NCI-H345 treated with DMSO at 0.1 percent for 48 hours (cell line): ENCODE measurements at regions not wholly inside any gene's neighbourhood (a gene's known extent, or its start where the extent isn't known, plus 50 kb on each side); places are given as distances from the start of the nearest gene placed in this dataset.

Source experiments
- DNase-seq: peaks from one replicate; lab custom pipeline; 2025; ENCODE audit not compliant: unreplicated experiment; lab: John Stamatoyannopoulos, UW

DNA sequence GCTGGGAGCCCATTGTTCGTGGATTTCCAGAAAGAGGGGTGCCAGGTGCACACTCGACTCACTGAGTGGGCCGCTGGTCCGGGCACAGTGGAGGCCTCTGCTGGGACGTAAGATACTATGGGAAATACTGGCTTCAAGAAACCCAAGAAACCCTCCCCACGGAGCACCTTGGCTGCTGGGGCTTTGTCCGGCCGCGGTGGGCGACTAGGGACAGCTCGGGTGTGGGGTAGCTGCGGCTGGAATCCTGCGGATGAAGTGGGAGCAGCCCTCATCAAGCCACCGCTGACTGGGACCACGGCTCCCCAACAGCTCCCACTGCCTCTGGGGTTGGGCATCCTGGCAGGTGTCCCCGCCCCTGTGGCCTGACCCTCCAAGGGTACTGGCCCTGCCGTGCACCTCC lies 69.5 kb upstream of the GATA5 start:
- no peak for DNase-seq

DNA sequence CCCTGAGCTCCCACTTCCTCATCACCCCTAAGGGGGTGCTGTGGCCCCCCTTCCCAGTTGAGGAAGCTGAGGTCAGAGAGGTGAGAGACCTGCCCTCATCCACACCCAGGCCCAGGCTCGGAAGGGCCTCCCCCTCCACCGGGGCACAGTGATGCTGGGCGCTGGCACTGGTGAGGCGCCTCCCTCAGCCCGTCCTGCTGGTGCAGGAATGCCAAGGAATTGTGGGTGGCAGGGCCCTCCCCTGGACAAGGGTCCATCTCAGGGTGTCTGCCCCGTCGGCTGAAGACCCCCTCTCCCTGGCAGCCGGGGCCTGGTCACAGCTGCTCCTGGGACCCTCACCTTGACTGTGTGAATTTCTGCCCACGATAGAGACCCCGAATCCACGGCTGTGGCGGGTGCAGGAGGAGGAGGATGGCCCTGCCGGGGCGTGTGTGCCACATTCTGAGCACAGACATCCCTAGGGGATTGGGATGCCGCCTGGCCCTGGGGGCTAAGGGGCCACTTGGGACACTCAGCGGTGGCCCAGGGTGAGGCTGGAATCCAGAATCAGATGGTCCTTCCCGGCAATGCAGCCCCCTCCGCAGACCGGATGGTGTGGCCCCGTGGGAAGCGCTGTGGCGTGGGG lies 70.2 kb upstream of the GATA5 start:
- DNase-seq: no peak

DNA sequence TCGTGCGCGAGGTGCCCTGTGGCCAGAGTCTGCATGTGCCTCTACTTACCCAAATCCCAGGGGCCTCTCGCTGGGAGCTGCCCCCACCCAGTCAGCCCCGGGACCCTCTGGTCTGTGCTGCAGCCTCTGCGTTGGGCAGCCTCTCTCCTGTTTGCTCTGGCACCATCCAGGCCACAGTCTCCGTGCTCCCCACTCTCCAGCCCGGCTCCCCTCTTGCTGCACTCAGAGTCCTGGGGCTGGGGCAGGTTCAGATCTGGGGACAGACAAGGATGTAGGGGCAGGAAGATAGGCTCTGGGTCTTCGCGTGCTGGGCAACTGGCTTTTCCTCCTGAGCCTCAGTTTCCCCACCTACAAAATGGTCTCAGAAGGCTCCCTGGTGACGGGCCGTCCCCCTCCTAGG lies 70.8 kb upstream of the GATA5 start:
- no peak for DNase-seq

DNA sequence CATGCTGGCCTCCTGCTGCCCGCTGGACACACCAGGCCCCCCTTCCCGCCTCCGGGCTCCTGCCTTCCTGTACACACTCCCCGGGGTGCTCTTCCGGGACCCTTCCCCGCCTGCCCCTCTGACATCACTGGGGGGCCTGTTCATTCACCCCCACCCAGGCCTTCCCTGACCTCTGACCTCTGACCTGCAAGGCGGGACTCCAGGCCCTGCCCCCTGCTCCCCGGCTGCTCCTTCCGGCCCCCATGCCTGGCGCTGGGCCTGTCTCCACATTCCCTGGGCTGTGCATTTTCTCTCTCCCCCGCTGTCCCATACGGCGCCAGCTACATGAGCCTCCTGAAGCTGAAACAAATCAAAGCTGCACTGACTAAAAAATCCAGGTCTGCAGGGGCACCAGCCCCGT lies 71.6 kb upstream of the GATA5 start:
- DNase-seq: no peak

DNA sequence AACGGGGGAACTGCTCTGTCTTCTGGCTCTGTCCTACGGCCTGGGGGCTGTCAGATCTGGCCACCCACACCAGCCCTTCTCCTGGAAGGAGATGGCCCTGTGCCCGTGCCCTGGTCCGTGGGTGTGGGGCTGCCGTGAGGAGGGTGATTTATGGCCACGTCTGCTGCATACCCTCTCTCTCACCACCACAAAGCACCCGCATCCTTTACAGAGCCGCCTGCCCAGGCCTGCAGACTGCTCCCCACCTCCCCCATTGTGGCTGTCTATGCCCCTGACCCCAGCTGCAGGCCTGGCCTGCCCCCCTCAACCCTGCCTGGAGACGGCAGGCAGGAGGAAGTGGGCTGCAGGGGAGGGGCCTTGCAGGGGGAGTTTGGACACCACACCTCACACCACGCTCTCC lies 72.7 kb upstream of the GATA5 start:
- DNase-seq: no peak

DNA sequence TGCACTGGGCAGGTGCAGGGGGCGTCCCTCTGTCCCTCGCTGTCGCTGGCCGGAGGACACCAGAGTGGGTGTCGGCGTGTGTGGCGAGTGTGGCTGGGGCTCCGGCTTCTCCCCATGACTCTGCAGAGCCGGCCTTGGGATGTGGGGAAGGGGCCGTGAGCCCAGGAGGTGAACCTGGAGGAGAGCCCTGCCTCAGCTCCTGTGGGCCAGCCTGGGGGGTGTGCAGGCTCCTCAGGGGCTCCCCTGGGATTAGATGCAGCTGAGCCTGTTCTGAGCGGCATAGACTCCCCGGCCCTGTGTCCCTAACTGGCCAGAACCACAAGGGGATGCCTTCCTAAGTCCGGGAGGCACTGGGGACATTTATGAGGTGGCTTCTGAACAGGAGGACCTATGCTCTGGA lies 73.2 kb upstream of the GATA5 start:
- no peak for DNase-seq

DNA sequence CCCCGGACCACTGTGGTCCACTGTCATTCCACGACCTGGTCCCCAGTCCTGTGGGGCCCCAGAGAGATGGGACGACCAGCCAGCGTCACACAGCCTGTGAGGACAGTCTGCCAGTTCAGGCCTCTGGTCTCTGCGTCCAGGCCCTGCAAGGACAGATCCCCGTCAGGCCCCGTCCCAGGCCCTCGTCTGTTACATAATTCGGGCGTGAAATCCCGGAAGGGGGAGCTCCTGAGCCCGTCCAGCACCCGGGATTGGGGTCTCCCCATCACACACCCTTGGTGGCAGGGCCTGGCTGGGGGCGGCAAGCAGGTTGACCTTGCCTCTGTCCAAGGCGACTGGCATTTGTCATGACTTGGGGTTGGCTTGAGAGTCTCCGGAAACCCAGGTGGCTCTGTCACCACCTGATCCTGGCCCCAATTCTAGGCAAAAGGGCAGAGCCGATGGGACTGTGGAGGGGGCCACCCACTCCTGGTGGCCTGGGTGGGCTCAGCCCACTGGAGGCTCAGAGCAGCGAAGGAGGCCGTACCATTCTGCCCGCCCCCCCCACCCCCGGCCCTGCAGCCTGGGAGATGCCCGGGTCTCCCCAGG lies 73.8 kb upstream of the GATA5 start:
- DNase-seq: no peak

DNA sequence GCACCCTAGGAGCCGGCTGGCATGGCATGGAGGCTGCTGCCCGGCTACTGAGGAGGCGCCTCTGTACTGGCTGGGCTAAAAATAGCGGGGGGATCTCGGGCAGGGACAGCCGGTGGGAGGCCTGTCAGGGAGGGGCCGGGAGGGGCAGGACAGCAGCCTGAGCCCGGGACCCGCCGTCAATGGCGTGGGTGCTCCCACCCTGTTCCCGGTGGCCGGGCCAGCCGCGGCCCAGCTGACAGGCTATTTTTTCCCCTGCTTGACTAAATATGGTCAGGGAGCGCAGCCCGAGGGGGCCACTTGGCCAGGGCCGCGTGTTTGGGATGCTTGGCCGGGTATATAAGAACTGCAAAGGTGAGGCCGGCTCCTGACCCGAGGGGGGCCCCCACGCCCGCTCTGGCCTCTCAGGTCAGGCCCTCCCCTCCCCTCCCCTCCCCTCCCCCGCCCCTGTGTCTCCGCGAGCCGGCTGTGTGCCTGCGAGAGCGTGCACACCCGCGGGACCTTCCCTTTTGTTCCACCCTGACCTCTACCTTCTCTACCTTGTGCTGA lies 74.4 kb upstream of the GATA5 start:
- DNase-seq: no peak

DNA sequence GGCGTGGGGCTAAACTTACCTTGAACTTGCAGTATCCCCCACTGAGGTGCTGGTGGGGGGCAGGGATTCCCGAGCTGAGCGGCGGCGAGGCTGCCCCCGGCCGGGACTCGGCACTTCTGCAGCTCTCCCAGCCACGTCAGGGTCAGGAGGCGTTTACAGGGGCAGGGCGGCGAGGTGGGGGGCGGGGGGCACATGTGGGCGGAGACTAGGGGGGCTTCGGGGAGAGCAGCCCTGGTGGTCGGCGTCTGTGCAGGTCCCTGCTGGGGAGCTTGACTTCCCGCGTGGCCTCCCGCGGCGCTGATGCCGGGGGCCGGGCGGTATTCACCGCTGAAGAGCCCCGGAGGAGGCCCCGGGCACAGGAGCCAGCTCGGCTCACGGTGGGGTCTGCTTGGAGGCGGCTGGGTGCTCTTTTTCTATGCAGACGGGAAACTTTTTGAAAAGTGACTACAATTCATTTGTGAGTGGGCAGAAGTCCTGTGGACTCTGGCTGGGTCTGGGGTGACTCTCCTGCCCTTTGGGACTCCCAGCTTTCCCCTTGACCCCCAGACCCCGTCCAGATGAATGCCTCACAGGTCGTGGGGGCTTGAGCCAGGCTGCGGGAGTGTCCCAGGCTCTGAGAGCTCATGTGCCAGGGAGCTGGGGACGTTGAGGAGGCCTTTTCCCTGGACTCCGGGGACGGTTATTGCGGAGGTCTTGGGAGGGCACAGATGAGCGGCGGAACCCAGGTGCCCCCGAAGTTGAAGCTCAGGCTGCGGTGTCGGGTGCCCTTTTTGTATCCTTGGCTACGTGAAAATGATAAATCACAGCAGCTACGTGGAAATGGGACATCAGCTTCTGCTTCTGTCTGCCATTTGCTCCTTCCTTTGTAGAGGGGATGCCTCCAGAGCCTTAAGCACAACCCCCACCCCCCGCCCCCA lies 75.9 kb upstream of the GATA5 start:
- DNase-seq: no peak

DNA sequence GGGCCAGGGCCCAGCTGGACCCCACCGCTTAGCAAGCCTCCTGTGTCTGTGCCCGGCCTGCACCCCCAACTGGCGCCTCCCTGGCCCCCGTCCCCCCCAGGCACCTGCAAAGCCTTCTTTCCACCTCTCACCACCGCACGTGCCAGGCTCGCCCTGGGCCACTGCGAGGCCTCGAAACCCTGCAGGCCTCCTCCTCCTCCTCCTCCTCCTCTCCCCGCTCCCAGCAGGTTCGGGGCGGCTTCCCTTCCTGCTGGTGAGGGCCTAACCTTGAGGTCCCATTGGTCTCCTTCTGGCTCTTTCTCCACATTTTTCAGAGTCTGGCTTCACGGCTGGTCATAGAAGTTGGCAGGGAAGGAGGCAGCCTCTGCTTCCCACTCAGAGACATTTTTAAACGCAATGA lies 76.8 kb upstream of the GATA5 start:
- DNase-seq: no peak

DNA sequence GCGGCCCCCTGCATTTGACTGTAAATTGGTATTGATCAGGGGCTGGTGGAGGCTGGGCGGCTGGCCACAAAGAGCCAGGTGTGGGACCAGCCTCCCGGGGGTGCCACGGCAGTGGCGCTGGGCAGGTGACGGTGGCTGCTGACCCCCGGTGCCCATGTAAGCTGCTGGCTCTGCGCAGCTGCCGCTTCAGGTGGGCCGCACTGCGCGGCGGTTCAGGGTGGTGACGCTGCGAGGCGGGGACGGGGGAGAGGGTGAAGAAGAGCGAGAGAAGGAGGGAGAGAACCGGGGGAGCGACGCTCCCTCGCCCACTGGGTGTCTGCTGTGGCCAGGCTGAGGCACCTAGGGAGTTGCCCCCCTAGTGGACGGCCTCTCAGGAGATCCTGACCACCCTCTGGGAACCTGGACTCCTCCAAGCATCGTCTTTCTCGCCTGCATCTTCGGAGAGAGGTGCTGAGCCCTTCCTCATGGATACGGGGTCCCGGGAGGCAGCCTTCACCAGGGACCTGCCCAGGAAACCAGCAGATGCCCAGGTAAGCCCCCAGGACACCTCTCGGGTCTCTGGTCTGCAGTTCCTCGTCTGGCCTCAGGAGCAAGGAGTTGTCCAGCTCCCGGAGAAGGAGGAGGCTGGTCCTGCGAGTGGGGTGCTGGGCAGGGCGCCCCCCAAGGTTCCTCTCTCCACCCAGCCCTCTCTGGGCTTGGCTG lies 77.5 kb upstream of the GATA5 start:
- DNase-seq: no peak

DNA sequence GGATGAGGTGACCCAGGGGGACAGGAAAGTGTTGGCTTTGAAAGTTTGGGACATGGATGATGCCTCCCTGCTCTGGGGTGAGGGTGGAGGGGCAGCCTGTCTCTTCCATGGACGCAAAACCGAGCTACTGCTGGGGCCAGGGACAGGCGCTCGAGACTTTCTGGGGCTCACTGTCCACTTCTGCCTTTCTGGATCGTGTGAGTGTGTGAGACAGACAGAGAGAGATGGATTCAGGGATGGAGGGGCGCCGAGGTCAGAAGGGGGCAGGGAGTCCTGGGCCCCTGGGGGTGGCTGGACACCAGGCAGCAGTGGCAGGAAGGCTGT lies 78.0 kb upstream of the GATA5 start:
- no peak for DNase-seq

DNA sequence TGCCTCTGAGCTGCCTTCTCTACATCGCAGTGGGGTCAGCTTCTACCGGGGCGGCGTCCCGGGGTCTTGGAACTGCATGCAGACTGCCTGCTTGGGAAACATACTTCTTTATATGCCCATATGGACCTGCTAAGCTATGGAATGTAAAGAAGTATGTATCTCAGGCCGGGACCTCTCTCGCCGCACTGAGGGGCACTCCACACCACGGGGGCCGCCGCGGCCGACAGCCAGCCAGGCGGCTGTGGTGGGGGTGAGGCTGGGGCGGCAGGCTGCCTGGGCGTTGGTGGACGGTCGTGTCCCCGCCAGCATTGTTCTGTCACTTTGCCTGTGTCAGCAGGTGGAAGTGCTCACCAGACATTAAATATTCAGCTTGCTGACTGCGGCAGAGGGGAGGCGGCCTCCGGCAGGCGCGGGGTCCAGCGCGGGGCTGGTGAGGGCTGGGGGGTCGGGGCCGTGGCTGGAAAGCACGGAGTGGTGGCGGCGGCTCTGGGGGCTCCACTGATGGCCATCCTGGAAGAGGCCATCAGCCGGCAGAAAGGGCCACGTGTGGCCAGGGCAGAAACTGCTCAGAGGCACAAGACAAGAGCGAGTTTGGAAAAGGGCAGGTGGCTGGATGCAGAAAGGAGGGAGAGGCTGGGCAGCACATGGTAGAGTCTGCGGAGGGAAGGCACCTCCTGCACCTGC lies 78.6 kb upstream of the GATA5 start:
- DNase-seq: no peak

DNA sequence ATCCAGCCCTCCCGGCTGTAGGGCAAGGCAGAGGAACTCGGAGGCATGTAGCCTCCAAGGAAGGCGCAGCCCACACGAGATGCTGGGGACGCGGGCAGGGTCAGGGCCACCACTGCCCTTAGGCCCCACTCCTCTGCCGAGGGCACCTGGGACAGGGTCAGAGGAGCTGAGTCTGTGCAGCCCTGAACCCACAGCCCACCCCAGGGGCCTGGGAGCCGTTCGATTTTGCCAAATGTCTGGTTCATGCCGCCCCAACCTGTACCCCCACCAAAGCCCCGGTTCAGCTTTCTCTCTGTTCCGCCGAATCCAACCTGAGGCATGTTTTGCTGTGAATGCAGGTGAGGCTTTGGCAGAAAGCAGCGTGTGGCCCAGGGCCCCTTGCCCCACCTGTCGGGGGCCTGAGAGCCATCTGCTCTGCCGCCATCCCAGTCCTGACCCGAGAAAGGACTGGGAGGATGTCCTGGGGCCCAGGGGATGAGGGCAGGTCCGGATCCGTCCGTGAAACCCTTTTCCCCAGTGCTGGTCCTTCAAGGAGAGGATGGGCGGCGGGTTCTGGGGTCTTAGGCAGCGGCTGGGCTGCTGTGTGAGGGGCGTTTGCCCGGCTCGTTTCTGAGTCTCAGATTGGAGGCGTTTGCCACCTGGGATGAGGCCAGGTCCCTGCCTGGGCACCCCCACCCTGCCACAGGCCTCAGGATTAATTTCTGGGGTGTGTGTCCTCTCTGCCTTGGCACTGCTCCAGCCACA lies 79.3 kb upstream of the GATA5 start:
- DNase-seq: no peak

DNA sequence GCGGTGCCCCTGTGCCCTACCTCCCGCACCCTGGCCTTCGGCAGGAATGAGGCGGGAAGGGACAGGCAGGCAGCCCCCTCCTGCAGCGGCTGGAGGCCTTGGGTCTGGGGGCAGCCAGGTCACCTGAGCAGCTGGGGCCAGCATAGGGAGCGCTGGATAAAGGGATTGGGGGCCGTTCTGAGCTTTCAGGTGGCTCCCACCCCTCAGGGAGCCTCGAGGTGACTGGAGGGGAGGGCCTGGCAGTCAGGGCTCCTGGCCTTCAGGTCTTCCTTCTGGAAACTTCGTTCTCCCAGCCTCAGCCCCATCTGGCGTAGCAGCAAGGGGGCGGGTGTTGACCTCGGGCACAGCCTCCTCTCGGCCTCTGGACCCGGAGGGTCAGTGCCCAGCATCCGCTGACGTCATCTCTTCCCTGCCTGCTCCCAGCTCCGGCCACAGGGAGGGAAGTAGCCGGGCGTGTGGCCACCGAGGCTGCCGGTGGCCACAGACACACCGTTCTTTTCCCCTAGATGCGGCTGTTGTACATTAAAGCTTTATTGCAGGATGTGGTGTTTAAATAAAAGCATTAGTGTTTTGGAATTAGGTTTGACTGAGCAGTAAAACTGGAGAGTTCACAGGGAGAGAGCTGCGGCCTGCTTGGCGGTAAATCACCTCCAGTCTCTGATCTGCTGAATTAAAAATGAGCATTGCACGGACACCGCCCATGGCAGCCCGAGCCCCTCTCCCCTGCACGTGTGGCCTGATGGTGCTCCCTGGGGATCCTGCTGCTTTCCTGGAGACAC lies 80.0 kb upstream of the GATA5 start:
- no peak for DNase-seq

DNA sequence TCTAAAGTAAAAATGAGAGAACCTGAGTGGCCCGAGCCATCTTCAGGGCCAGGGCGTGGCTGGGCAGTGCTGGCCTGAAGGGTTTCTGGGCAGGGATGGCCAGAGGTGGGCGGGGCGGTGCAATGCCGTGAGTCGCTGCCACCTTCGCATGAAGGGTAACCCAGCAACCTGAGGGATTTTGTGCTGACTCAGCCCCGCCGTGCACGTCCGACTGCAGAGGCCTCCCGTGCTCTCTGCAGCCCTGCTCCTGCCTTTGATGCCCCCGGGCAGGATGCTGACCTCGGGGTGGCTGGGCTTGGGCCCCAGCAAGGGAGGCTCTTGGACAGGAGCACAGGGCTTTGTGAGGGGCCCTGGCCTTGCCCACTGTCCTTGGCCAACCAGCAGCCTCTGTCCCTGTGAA lies 81.7 kb upstream of the GATA5 start:
- DNase-seq: no peak

DNA sequence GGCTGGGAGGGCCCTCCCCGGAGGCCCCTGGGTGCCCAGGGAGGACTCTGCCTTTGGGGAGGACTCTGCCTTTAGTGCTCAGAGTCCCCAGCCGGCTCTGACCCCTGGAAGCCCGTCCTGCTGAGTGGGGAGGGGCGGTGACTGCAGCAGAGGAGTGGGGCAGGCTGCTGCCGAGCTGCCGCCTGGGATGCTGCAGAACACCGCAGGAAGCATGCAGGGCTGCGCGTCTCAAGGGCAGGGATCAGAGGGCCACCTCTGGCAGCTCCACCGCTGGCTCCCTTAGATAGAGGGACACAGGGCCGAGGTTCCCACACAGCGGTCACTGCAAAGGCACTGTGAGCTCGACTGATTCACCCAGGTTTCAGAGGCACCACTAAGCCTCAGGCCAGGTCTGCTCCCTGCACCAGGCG lies 82.2 kb upstream of the GATA5 start:
- DNase-seq: no peak

DNA sequence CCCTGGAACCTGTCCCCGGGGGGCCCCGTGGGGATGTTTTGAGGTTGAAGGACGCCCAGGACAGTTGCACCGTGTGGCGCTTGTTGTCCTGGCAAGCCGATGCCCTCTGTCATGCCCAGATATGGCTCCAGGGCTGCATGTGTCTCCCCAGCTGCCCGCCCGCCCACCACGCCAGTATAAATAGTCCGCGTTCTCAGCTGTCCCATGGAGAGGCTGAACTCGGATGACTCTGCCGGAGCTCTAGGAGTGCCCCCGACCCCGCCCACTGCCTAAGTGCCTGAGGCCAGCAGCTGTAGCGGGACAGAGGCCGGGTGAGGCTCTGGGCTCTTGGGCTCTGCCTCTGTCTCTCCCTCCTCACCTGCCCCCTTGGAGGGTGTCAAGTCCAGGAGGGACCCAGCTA lies 83.0 kb upstream of the GATA5 start:
- no peak for DNase-seq

DNA sequence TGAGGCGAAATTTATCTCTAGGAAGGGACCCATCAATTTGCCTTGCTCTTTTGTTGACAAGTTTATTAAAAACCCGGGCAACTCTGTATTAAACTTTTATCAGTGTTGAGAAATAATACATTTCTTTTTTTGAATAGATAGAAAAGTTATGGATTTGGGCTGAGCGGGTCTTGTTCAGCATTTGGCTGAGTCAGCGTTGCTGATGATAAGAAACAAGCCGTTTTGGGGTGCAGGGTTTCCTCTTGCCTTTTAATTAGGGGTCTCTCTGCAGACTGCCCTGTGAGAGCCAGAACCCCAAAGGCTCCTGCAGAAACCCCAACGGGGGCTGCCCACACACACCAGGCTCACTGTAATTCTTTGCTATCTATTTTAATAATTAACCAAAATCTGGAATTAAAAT lies 82.1 kb upstream of the SLCO4A1 start:
- DNase-seq: no peak

DNA sequence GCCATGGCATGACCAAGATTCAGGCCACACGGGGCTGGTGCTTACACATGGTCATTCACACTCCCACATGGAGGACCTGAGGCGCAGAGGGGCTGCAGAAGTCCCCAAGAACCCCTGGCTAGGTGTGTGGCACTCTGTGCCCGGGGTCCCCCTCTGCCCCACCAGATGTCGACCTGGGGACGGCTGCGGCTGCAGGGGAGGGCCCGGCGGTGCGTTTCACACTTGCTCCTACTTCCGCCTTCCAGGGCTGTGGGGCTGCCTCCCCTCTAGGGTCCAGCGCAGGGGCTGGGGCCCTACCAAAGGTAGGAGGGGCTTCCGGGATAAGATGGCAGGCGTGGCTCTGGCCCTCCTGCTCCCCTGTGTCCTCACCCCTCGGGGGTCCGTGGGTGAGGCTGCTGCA lies 81.1 kb upstream of the SLCO4A1 start:
- DNase-seq: no peak
